SKM-1 treated with dmso at 0.1 percent for 144 hours (cell line): ENCODE measurements at regions not wholly inside any gene's neighbourhood (a gene's known extent, or its start where the extent isn't known, plus 50 kb on each side); places are given as distances from the start of the nearest gene placed in this dataset.
"Not testable (repeated sequence)": the region's sequence is repeated elsewhere in the genome, so short reads cannot be mapped to it uniquely, and the experiment has no call there.

Experiments
- DNase-seq: peaks from one replicate; lab custom pipeline; 2025; ENCODE audit not compliant: unreplicated experiment; lab: John Stamatoyannopoulos, UW

GRCh38 chr21:38613686-38614085 is 115.4 kb upstream of the ERG start:
- no peak for DNase-seq

DNA sequence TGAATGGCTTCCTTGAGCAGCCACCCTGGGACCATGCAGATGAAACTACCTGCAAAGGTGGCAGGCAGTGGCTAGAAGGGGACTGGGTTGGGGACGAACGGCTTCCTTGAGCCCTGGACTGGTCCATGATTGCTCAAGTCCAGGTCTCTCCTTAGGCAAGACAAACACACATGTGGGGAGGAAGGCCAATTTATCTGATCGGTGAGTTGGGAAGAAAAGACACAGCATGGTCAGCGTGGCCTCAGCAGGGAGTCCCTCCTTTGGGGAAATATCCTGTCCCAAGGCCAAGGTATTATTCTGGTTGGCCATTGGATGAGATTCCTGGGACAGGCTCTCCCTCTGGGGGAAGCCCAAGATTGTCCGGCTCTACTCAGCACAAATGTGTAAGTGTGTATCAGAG is 116.3 kb upstream of the ERG start:
- DNase-seq: no peak

GRCh38 chr21:38619480-38619879 is 121.2 kb upstream of the ERG start:
- DNase-seq: no peak

- DNase-seq: no peak
Observed at GRCh38 chr21:38619992-38620479, 121.8 kb upstream of the ERG start.

- DNase-seq: no peak
Observed at GRCh38 chr21:38621132-38621531, 122.9 kb upstream of the ERG start.

DNA sequence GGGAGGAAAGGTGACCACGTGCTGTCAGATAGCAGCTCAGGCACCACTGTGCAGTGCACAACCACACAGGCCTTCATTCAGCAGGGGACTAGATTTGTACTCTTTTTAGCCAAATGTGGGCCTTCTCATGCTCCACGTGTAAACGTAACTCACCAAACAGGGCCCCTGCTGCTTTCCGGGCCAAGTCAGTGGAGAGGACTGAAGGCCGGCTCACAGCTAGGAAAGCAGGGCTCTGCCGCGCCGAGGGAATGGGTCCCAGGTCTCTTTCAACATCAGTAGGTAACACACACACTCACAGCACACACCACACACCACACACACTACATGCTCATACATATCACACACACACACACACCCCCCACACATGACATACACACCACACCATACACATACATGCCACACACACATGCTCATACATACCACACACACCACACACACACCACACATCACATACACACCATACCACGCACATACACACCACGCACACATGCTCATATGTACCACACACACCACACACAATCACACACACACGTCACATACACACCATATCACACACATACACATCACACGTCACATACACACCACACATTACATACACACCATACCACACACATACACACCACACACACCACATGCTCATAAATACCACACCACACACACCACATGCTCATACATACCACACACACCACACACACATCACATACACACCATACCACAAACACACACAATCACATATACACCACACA is 124.0 kb upstream of the ERG start:
- DNase-seq: no peak

DNA sequence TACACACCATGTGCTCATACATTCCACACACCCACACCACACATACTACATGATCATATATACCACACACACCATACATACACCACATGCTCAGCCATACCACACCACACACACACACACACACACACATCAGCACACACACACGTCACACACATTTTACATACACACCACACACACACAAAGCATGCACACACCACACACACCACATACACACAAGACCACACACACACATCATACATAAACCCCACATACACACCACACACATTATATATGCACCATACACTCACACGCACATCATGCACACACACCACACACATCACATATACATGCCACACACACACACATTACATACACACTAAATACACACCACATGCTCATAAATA is 124.5 kb upstream of the ERG start:
- no peak for DNase-seq

DNA sequence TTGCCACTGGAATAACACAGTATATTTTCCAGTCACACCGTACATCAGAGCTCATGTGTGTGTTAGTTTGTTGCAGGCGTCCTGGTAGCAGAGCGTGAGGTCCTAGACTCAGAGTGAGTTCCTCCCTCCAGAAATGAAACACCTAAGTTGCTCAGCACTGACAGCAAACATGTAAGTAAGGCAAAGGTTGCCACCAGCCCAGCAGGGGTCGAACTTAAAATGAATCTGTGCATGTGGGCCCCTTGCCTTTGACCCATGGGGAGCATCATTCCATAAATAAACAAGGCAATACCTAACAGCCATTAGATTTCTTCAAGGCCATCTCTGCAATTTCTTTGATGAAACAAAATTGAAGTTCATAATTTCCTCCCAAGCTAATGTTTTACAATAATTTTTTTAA is 125.3 kb upstream of the ERG start:
- no peak for DNase-seq

- DNase-seq: no peak
Observed at GRCh38 chr21:38625000-38625399, 126.7 kb upstream of the ERG start.

DNA sequence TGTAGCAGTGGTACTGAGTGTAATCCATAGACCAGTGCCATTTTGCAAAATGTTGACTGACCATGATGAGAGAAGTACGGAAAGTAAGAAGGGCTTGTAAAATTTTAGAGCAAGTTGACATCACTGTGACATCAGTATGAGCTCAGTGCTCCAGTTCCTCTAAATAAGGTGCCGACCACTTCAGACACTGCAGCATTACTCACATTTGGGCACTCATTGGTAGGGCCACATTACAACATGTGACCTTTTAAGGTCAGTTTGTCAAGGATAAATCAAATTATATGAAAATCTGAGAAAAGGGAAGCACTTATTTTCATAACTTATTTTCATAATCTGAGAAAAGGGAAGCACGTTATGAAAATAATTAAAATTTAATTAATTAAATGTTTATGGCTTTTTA is 128.0 kb upstream of the ERG start:
- DNase-seq: no peak

DNA sequence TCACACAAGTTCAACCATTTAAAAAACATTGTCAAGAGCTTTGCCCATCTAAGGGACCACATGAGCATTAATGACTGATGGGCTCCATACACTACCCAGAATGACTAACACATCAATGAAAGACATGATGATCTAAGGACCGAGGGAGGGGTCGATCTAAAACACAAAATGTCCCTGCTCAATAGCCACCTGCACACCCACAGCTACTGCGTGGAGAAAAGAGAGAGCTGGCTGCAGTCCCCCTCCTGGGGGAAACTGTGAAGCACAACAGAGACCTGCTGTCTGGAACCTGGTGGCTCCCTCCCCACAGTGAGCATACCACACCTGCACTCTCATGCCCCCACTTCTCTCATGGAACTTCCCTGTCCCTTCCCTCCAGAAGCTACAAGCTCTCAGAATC is 130.1 kb upstream of the ERG start:
- no peak for DNase-seq

DNA sequence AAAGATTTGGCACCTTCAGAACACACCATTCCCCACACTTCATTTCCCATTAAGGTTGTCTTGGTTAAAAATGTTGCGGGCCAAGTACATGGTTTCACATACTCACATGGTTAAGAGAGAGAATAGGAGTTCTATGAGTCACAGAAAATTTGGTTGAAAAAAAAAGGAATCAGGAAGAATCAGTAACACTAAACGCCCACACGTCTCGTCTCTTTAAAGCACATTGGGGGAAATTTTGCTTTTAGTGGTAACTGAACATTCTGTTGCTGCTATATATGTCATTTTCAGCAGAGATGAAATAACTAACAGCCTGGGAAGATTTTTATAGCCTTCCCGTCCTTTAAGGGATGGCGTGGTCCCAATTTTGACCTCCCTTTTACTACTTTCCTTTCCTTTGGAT is 132.9 kb upstream of the ERG start:
- DNase-seq: no peak

- no peak for DNase-seq
Observed at GRCh38 chr21:38631676-38632075, 133.4 kb upstream of the ERG start.

DNA sequence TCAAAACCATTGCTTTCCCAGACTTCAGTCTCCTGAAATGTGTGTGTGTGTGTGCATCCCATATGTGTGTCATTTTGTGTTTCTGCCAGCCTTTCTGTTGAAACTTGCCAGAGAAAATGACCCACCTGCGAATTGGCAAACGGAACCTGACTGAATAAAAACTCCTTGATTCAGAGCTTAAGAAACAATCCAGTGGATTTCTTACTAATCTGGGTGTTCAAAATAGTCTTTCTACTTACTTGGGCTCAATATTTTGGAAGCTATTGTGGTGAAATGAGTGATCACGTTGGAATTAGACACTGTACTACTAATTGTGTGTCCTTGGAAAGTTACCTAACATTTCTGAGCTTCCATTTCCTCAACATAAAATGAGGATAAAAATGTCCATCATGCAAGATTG is 138.9 kb upstream of the ERG start:
- DNase-seq: no peak

DNA sequence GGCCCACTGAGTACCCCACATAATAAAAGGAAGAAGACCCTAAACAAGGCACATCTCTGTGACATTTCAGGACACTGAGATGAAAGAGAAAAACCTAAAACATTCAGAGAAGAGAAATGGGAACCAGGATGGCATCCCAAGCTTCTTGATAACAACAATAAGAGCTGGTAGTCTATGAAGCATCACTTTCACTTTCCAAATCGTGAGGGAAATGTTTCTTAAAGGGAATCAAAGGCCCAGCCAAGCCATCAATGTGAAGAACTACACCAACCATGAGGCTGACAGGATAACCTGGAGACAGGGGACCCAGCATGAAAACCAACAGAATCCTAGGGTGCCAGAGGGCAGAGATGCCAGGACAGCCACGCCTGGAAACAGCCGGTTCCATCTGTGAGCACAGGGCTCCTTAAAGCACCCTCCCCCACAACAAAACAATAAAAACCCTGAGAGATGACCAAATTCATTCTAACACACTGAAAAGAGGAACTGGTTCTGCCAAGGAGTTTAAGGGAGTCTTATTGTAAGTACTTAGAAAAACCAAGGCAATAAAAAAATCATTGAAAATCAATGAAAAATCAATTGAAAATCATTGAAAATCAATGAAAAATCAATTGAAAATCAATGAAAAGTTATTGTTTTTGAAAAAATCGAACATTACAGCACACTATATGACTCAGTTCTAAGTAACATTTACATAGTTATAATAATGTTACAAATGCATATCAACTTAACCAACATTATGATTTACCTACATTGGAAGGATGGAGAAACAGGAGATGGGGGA is 141.5 kb upstream of the ERG start:
- DNase-seq: peak; percentile 14

DNA sequence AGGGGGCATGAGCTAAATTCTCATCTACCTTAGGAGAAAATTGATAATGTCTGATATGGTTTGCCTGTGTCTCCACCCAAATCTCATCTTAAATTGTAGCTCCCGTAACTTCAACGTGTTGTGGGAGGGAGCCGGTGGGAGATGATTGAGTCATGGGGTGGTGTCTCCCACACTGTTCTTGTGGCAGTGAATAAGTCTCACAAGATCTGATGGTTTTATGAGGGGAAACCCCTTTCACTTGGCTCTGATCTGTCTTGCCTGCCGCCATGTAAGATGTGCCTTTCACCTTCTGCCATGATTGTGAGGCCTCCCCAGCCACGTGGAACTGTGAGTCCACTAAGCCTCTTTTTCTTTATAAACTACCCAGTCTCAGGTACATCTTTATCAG is 142.1 kb upstream of the ERG start:
- DNase-seq: not testable (repeated sequence)

GRCh38 chr21:38643404-38644023 is 145.2 kb upstream of the ERG start:
- no peak for DNase-seq

GRCh38 chr21:38645282-38645681 is 147.0 kb upstream of the ERG start:
- DNase-seq: no peak

DNA sequence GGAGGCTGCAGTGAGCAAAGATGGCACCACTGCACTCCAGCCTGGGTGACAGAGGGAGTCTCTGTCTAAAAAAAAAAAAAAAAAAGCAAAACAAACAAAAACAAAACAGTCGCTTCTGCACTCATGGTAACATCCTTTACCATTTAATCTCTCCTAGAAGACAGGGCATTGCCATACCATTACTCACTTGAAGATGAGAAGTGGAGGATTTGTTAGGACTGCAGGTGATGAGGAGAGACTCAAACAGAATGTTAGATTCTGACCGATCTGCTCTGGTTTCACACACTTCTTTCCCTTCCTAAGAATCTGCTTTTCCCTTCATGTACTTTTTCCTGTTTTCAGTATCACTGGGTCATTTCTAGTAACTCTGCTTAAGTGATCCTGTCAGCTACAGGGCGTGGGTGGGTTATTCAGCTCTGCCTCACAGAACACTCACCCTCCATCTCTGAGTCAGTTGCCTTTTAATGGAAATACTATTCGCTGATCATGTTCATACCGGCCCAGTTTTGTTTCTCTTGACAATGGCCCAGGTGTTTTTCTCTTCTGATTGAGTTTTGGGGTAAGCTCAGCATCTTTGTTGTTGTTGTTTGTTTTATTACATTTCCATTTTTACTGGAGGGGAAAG is 148.0 kb upstream of the ERG start:
- no peak for DNase-seq

DNA sequence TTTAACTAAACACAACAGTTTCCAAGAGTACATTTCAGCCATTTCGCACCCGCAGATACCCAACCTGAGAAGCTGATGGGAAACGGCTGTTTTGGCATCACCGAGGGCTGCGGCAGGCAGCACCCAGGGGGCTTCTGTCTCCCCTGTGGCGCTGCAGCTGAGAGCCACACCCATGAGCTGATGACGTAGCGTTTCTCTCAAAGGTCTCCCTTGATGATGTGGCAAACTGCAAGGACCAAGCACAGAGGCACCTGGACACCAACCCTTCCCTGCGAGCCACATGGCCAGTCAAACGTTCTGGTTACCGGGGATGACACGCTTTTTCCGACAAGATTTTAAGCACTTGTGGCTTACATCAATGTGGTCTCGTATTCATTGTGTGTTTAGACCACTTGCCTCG is 150.8 kb upstream of the ERG start:
- no peak for DNase-seq

GRCh38 chr21:38651570-38651969 is 153.3 kb upstream of the ERG start:
- DNase-seq: no peak

DNA sequence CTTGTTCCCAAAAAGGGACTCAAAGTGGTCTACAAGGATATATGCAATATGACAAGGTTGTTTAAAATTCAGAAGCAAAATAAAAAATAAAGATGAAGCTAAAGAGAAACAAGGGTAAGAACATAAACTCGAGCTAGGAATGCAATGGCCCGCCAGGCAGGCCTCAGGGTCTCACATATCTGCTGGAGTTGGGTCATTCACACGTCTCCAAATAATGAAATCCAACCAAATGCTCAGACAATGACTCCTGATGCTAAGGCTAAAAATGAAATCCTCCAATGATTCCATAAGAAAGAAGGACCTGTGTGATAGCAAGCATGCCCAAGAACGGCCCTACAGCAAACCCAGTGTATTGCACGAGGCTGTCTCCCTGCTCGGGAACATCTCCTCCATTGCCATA is 153.3 kb upstream of the ETS2 start:
- DNase-seq: no peak
